ENCODE measurements at regions not wholly inside any gene's neighbourhood (a gene's known extent, or its start where the extent isn't known, plus 50 kb on each side); places are given as distances from the start of the nearest gene placed in this dataset.

- DNase-seq (ENCODE audit: low read depth): no peak
These were observed 415.8 kb downstream of the SETD4 start for GRCh38 chr21:35644523-35644922.

- no peak for DNase-seq (ENCODE audit: low read depth)
These were observed 417.1 kb downstream of the SETD4 start for GRCh38 chr21:35643176-35643575.

- DNase-seq (ENCODE audit: low read depth): no peak
These were observed 418.9 kb downstream of the SETD4 start for GRCh38 chr21:35641271-35642016.

- no peak for DNase-seq (ENCODE audit: low read depth)
These were observed 422.9 kb downstream of the SETD4 start for GRCh38 chr21:35637431-35637830.

- no peak for DNase-seq (ENCODE audit: low read depth)
These were observed 424.3 kb downstream of the SETD4 start for GRCh38 chr21:35635994-35636393.

GRCh38 chr21:35635261-35635660 lies 425.1 kb downstream of the SETD4 start:
- DNase-seq (ENCODE audit: low read depth): no peak

GRCh38 chr21:35633501-35633900 lies 426.8 kb downstream of the SETD4 start:
- no peak for DNase-seq (ENCODE audit: low read depth)

- DNase-seq (ENCODE audit: low read depth): no peak
These were observed 427.6 kb downstream of the SETD4 start for GRCh38 chr21:35632711-35633110.

GRCh38 chr21:35628316-35628715 lies 432.0 kb downstream of the SETD4 start:
- no peak for DNase-seq (ENCODE audit: low read depth)

- DNase-seq (ENCODE audit: low read depth): no peak
These were observed 432.9 kb downstream of the SETD4 start for GRCh38 chr21:35627462-35627861.

- DNase-seq (ENCODE audit: low read depth): no peak
These were observed 434.8 kb downstream of the SETD4 start for GRCh38 chr21:35625576-35625975.

GRCh38 chr21:35624901-35625300 lies 435.4 kb downstream of the SETD4 start:
- DNase-seq (ENCODE audit: low read depth): no peak

- DNase-seq (ENCODE audit: low read depth): no peak
These were observed 437.7 kb downstream of the SETD4 start for GRCh38 chr21:35622612-35623011.

GRCh38 chr21:35619184-35619583 lies 441.1 kb downstream of the SETD4 start:
- DNase-seq (ENCODE audit: low read depth): no peak

- no peak for DNase-seq (ENCODE audit: low read depth)
These were observed 442.8 kb downstream of the SETD4 start for GRCh38 chr21:35617491-35617890.

GRCh38 chr21:35616090-35616489 lies 444.2 kb downstream of the SETD4 start:
- no peak for DNase-seq (ENCODE audit: low read depth)

- DNase-seq (ENCODE audit: low read depth): no peak
These were observed 445.0 kb downstream of the SETD4 start for GRCh38 chr21:35615325-35615724.

- DNase-seq (ENCODE audit: low read depth): no peak
These were observed 445.9 kb downstream of the SETD4 start for GRCh38 chr21:35614396-35614921.

GRCh38 chr21:35611708-35612132 lies 448.6 kb downstream of the SETD4 start:
- DNase-seq (ENCODE audit: low read depth): no peak

GRCh38 chr21:35609263-35609662 lies 451.1 kb downstream of the SETD4 start:
- DNase-seq (ENCODE audit: low read depth): no peak

- DNase-seq (ENCODE audit: low read depth): no peak
These were observed 452.9 kb downstream of the SETD4 start for GRCh38 chr21:35607406-35607805.

- no peak for DNase-seq (ENCODE audit: low read depth)
These were observed 453.7 kb downstream of the SETD4 start for GRCh38 chr21:35606578-35606977.

- DNase-seq (ENCODE audit: low read depth): no peak
These were observed 454.2 kb downstream of the SETD4 start for GRCh38 chr21:35606146-35606545.

GRCh38 chr21:35603494-35603893 lies 456.8 kb downstream of the SETD4 start:
- DNase-seq (ENCODE audit: low read depth): no peak
